ENCODE measurements at regions not wholly inside any gene's neighbourhood (a gene's known extent, or its start where the extent isn't known, plus 50 kb on each side); places are given as distances from the start of the nearest gene placed in this dataset.
"Not testable (repeated sequence)": the region's sequence is repeated elsewhere in the genome, so short reads cannot be mapped to it uniquely, and the experiment has no call there.

- CTCF ChIA-PET, result no interaction called here
- peak in 1 of 2 experiments; percentile 42 for DNase-seq
Measured at GRCh38 chr20:6333110-6333509, 210.3 kb upstream of the FERMT1 start.

DNA sequence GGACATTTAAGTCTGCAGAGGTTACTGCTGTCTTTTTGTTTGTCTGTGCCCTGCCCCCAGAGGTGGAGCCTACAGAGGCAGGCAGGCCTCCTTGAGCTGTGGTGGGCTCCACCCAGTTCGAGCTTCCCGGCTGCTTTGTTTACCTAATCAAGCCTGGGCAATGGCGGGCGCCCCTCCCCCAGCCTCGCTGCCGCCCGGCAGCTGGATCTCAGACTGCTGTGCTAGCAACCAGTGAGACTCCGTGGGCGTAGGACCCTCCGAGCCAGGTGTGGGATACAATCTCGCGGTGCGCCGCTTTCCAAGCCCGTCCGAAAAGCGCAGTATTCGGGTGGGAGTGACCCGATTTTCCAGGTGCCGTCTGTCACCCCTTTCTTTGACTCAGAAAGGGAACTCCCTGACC lies 198.4 kb upstream of the FERMT1 start:
- H3K4me1 ChIP-seq; POLR2A ChIA-PET; CTCF ChIA-PET; H3K36me3 Mint-ChIP-seq (ENCODE audit: insufficient read depth, unreplicated experiment); BruUV-seq (replicated peaks); H3K27ac Mint-ChIP-seq (ENCODE audit: unreplicated experiment); H3K9me3 ChIP-seq; H3K4me3 ChIP-seq (ENCODE audit: low read depth, low read length); DNase-seq; intact Hi-C loops (cut with micrococcal nuclease; ENCODE audit: unreplicated experiment); H3K4me3 Mint-ChIP-seq (ENCODE audit: unreplicated experiment); H3K9me3 Mint-ChIP-seq (ENCODE audit: unreplicated experiment); H3K27me3 ChIP-seq (replicated peaks; ENCODE audit: control insufficient read depth, insufficient read depth, low read length); H3K27me3 Mint-ChIP-seq (ENCODE audit: insufficient read depth, unreplicated experiment); H3K36me3 ChIP-seq (ENCODE audit: control insufficient read depth, insufficient read depth, low read length); H3K4me1 Mint-ChIP-seq (ENCODE audit: low read depth, unreplicated experiment): not testable (repeated sequence)

More at GRCh38 chr20:6333110-6333509, 210.3 kb upstream of the FERMT1 start:
- no peak overlapping the region for H3K4me3 ChIP-seq (ENCODE audit: low read depth, low read length)
- no peaks in the 10 kb centered on the region for H3K27me3 Mint-ChIP-seq (ENCODE audit: insufficient read depth, unreplicated experiment)
- 0 out of 2 replicates have a peak, but pooled peaks cover 4% of the 10 kb centered on the region for H3K9me3 ChIP-seq
- peaks cover 26% of the 10 kb centered on the region for H3K9me3 Mint-ChIP-seq (ENCODE audit: unreplicated experiment)
- H3K4me1 ChIP-seq, result no peaks in the 10 kb centered on the region
- no TSS peak for BruUV-seq (replicated peaks)
- H3K36me3 ChIP-seq (ENCODE audit: control insufficient read depth, insufficient read depth, low read length), result no peaks in the 10 kb centered on the region
- H3K27ac Mint-ChIP-seq (ENCODE audit: unreplicated experiment), result peak overlapping the region; percentile 54
- no peaks in the 10 kb centered on the region for H3K36me3 Mint-ChIP-seq (ENCODE audit: insufficient read depth, unreplicated experiment)
- no peaks in the 10 kb centered on the region for H3K4me1 Mint-ChIP-seq (ENCODE audit: low read depth, unreplicated experiment)
- intact Hi-C loops (cut with micrococcal nuclease; ENCODE audit: unreplicated experiment), result no loop called here
- POLR2A ChIA-PET, result no interaction called here
- no peak overlapping the region for H3K4me3 Mint-ChIP-seq (ENCODE audit: unreplicated experiment)
- TF ChIP-seq CTCF (IDR thresholded peaks at IDR 0.05; ENCODE audit: insufficient read depth in 1 of 2, low read depth in 1 of 2, low read length in 1 of 2, severe bottlenecking in 1 of 2, unreplicated experiment in 1 of 2), result no peak
- H3K27me3 ChIP-seq (replicated peaks; ENCODE audit: control insufficient read depth, insufficient read depth, low read length), result no peaks in the 10 kb centered on the region

GRCh38 chr20:6311841-6312655 lies 189.2 kb upstream of the FERMT1 start:
- Mint-ChIP-seq H3K9me3 (ENCODE audit: unreplicated experiment) (no peaks in the 10 kb centered on the region), H3K4me3 (ENCODE audit: unreplicated experiment) (no peak overlapping the region), H3K36me3 (ENCODE audit: insufficient read depth, unreplicated experiment) (no peaks in the 10 kb centered on the region), H3K27me3 (ENCODE audit: insufficient read depth, unreplicated experiment) (peaks cover 12% of the 10 kb centered on the region), H3K4me1 (ENCODE audit: low read depth, unreplicated experiment) (no peaks in the 10 kb centered on the region), H3K27ac (ENCODE audit: unreplicated experiment) (no peak overlapping the region)
- H3K4me1 ChIP-seq, result no peaks in the 10 kb centered on the region
- intact Hi-C loops (cut with micrococcal nuclease; ENCODE audit: unreplicated experiment), result no loop called here
- CTCF ChIA-PET, result no interaction called here
- H3K36me3 ChIP-seq (ENCODE audit: control insufficient read depth, insufficient read depth, low read length), result no peaks in the 10 kb centered on the region
- BruUV-seq (replicated peaks), result no TSS peak
- H3K27me3 ChIP-seq (replicated peaks; ENCODE audit: control insufficient read depth, insufficient read depth, low read length), result no peaks in the 10 kb centered on the region
- no peak for TF ChIP-seq CTCF (IDR thresholded peaks at IDR 0.05; ENCODE audit: insufficient read depth in 1 of 2, low read depth in 1 of 2, low read length in 1 of 2, severe bottlenecking in 1 of 2, unreplicated experiment in 1 of 2)
- no peak overlapping the region for H3K4me3 ChIP-seq (ENCODE audit: low read depth, low read length)
- POLR2A ChIA-PET, result no interaction called here
- peaks cover 10% of the 10 kb centered on the region for H3K9me3 ChIP-seq
- DNase-seq, result no peak
